HCT116 (cell line): ENCODE measurements at regions not wholly inside any gene's neighbourhood (a gene's known extent, or its start where the extent isn't known, plus 50 kb on each side); places are given as distances from the start of the nearest gene placed in this dataset.

ENCODE experiments used
- ATAC-seq: fragments of 200-7000 bp; cut with Tn5 transposase; 2 replicates; pipeline ENCODE4 v1.9.1; 2020; ENCODE audit warnings: mild to moderate bottlenecking, moderate library complexity
- BruUV-seq: library from RNA; stranded (reverse); fragments of 400-500 nt; replicated peaks from 2 replicates; lab custom pipeline; 2021; lab: Mats Ljungman, UMichigan
- CTCF ChIA-PET: fragments of 300-600 bp; sonication (Branson Sonifier 250); formaldehyde crosslinking; loops from one replicate; lab custom pipeline; 2021; ENCODE audit warnings: antibody characterized with exemption; lab: Charles Lee
- POLR2A ChIA-PET: fragments of 300-600, 350-600 bp; sonication (Branson Sonifier 250); formaldehyde crosslinking; loops from one replicate; lab custom pipeline; 2021; ENCODE audit warnings: antibody characterized with exemption; lab: Charles Lee
- RAD21 ChIA-PET, 2 experiments: fragments of 300-600 bp; sonication (Branson Sonifier 250); formaldehyde crosslinking; loops; one replicate each; lab custom pipeline; 2023; ENCODE audit warnings: low total read pairs in 2 of 2; ENCODE audit not compliant: uncharacterized antibody in 2 of 2, unreplicated experiment in 2 of 2, low non-redundant PET in 1 of 2; lab: Charles Lee
- DNase-seq: peaks from one replicate; pipeline ENCODE4 v3.0.0-alpha.2; 2010; ENCODE audit warnings: low read depth, low spot score
- H2AFZ ChIP-seq: fragments of 200-600 bp; shearing (Covaris generic), sonication (generic); 2 replicates; pipeline ENCODE4 v1.6.1; 2017; ENCODE audit warnings: low read depth, mixed run types, mixed read lengths, antibody characterized with exemption, low read length; ENCODE audit not compliant: poor library complexity, severe bottlenecking
- H3K27ac ChIP-seq: 2 replicates; pipeline ENCODE4 v1.5.1; 2012; ENCODE audit warnings: low read depth, low read length
- H3K27me3 ChIP-seq: fragments of 200-600 bp; sonication (generic); 2 replicates; pipeline ENCODE4 v1.6.1; 2016; ENCODE audit warnings: mixed run types, low read length, mixed read lengths; ENCODE audit not compliant: insufficient read depth
- H3K36me3 ChIP-seq, 2 experiments: fragments of 200-500 bp in 1 of 2; fragments of 200-600 bp in 1 of 2; sonication (Bioruptor generic) in 1 of 2; sonication (generic) in 1 of 2; 2 replicates each; pipeline versions ENCODE4 v1.5.1 to v1.6.1; 2014 to 2016; ENCODE audit warnings: low read length in 2 of 2, inconsistent platforms in 1 of 2, mixed read lengths in 1 of 2, mixed run types in 1 of 2; ENCODE audit not compliant: insufficient read depth in 2 of 2, control insufficient read depth in 1 of 2
- H3K4me1 ChIP-seq, 2 experiments: fragments of 200-600 bp in 1 of 2; sonication (generic) in 1 of 2; 2 replicates each; pipeline versions ENCODE4 v1.5.1 to v1.6.1; 2012 to 2017; ENCODE audit warnings: low read length in 2 of 2, inconsistent platforms in 1 of 2, mild to moderate bottlenecking in 1 of 2, mixed read lengths in 1 of 2, mixed run types in 1 of 2, moderate library complexity in 1 of 2; ENCODE audit not compliant: insufficient read depth in 2 of 2, control insufficient read depth in 1 of 2
- H3K4me2 ChIP-seq: fragments of 200-600 bp; sonication (generic); 2 replicates; pipeline ENCODE4 v1.6.1; 2017; ENCODE audit warnings: mixed run types, low read length, mixed read lengths
- H3K4me3 ChIP-seq, 2 experiments: fragments of 200-600 bp in 1 of 2; sonication (generic) in 1 of 2; replicated peaks in 1 of 2; 2 replicates each; pipeline ENCODE4 v1.5.1; 2011 to 2016; ENCODE audit warnings: low read length in 2 of 2, control low read depth in 1 of 2, low read depth in 1 of 2, mild to moderate bottlenecking in 1 of 2, mixed read lengths in 1 of 2, mixed run types in 1 of 2
- H3K79me2 ChIP-seq: fragments of 200-600 bp; sonication (generic); 2 replicates; pipeline ENCODE4 v1.6.1; 2017; ENCODE audit warnings: mild to moderate bottlenecking, mixed run types, low read length, moderate library complexity, mixed read lengths; ENCODE audit not compliant: insufficient read depth
- H3K9ac ChIP-seq: fragments of 200-600 bp; sonication (generic); 2 replicates; pipeline ENCODE4 v1.6.1; 2016; ENCODE audit warnings: low read length, mixed read lengths
- H3K9me2 ChIP-seq: fragments of 200-600 bp; sonication (generic), shearing (Covaris generic); 2 replicates; pipeline ENCODE4 v1.6.1; 2017; ENCODE audit warnings: mixed run types, mild to moderate bottlenecking, moderate library complexity; ENCODE audit not compliant: insufficient read depth
- H3K9me3 ChIP-seq, 2 experiments: fragments of 200-500 bp in 1 of 2; fragments of 200-600 bp in 1 of 2; sonication (Bioruptor generic) in 1 of 2; sonication (generic) in 1 of 2; 2 replicates each; pipeline ENCODE4 v1.6.1; 2014 to 2017; ENCODE audit warnings: low read length in 2 of 2, mixed read lengths in 2 of 2, inconsistent platforms in 1 of 2, low read depth in 1 of 2, mild to moderate bottlenecking in 1 of 2, mixed run types in 1 of 2, moderate library complexity in 1 of 2; ENCODE audit not compliant: control insufficient read depth in 1 of 2, insufficient read depth in 1 of 2
- H4K20me1 ChIP-seq: fragments of 200-600 bp; sonication (generic), shearing (Covaris generic); 2 replicates; pipeline ENCODE4 v1.6.1; 2017; ENCODE audit warnings: mixed run types, mild to moderate bottlenecking, moderate library complexity; ENCODE audit not compliant: insufficient read depth
- CBX3 ChIP-seq: IDR thresholded peaks from 2 replicates; pipeline ENCODE4 v1.6.1; 2012; ENCODE audit warnings: low read depth
- CEBPB ChIP-seq: IDR thresholded peaks from 2 replicates; pipeline ENCODE4 v1.6.1; 2012; ENCODE audit warnings: low read depth
- CTCF ChIP-seq, 3 experiments: fragments of 200-600 bp in 1 of 3; sonication (generic) in 1 of 3; IDR thresholded peaks in 2 of 3; conservative IDR thresholded peaks in 1 of 3; 2 replicates each; pipeline ENCODE4 v1.5.1; 2012 to 2017; ENCODE audit warnings: low read depth in 2 of 3, low read length in 2 of 3, antibody characterized with exemption in 1 of 3, borderline replicate concordance in 1 of 3, control low read depth in 1 of 3, mild to moderate bottlenecking in 1 of 3, mixed read lengths in 1 of 3, mixed run types in 1 of 3, moderate library complexity in 1 of 3; ENCODE audit not compliant: insufficient read depth in 1 of 3
- EGR1 ChIP-seq: IDR thresholded peaks from 2 replicates; pipeline ENCODE4 v1.6.1; 2012; ENCODE audit warnings: low read depth
- EZH2phosphoT487 ChIP-seq: fragments of 200-600 bp; IDR thresholded peaks from 2 replicates; pipeline ENCODE4 v1.6.1; 2018; ENCODE audit warnings: antibody characterized with exemption, borderline replicate concordance
- FOSL1 ChIP-seq: IDR thresholded peaks from 2 replicates; pipeline ENCODE4 v1.6.1; 2012; ENCODE audit warnings: low read depth
- JUND ChIP-seq: IDR thresholded peaks from 2 replicates; pipeline ENCODE4 v1.6.1; 2012
- MAX ChIP-seq: IDR thresholded peaks from 2 replicates; pipeline ENCODE4 v1.6.1; 2012
- POLR2A ChIP-seq: IDR thresholded peaks from 2 replicates; pipeline ENCODE4 v1.7.0; 2011; ENCODE audit warnings: borderline replicate concordance; ENCODE audit not compliant: insufficient read depth, insufficient read length; ENCODE audit errors: extremely low read depth
- POLR2AphosphoS5 ChIP-seq: IDR thresholded peaks from 2 replicates; pipeline ENCODE4 v1.6.1; 2011; ENCODE audit warnings: mild to moderate bottlenecking, low read depth, low read length, moderate library complexity
- RAD21 ChIP-seq: IDR thresholded peaks from 2 replicates; pipeline ENCODE4 v1.6.1; 2012; ENCODE audit warnings: low read depth, mild to moderate bottlenecking
- SIN3A ChIP-seq: IDR thresholded peaks from 2 replicates; pipeline ENCODE4 v1.6.1; 2012; ENCODE audit warnings: low read depth
- SRF ChIP-seq: IDR thresholded peaks from 2 replicates; pipeline ENCODE4 v1.6.1; 2012; ENCODE audit warnings: low read depth
- TCF7L2 ChIP-seq: IDR thresholded peaks from 2 replicates; pipeline ENCODE4 v1.7.0; 2011; ENCODE audit warnings: borderline replicate concordance, inconsistent platforms; ENCODE audit not compliant: insufficient read depth, insufficient read length; ENCODE audit errors: extremely low read depth
- YY1 ChIP-seq: IDR thresholded peaks from 2 replicates; pipeline ENCODE4 v1.6.1; 2011; ENCODE audit warnings: low read length, low read depth, moderate library complexity, mild to moderate bottlenecking; ENCODE audit not compliant: insufficient replicate concordance; ENCODE audit errors: extremely low read depth
- ZFX ChIP-seq: fragments of 450-650 bp; IDR thresholded peaks from 2 replicates; pipeline ENCODE4 v1.6.1; 2017
- ZNF274 ChIP-seq: fragments of 200-500 bp; sonication (Bioruptor generic); IDR thresholded peaks from 2 replicates; pipeline ENCODE4 v1.6.1; 2014; ENCODE audit warnings: mild to moderate bottlenecking, low read depth, low read length, inconsistent platforms
- intact Hi-C: fragments of 100-400 bp; cut with micrococcal nuclease; formaldehyde crosslinking; loops from 2 replicates; pipeline ENCODE4 v1.10.0; 2022
- TF ChIP-seq, protein P1 (sequence below): IDR thresholded peaks from 2 replicates; pipeline ENCODE4 v1.6.1; 2012; ENCODE audit warnings: low read depth
- TF ChIP-seq, protein P2 (sequence below): IDR thresholded peaks from 2 replicates; pipeline ENCODE4 v1.6.1; 2011; ENCODE audit warnings: mild to moderate bottlenecking, low read length, moderate library complexity; ENCODE audit not compliant: insufficient replicate concordance; ENCODE audit errors: extremely low read depth

- H3K27me3 ChIP-seq: no peaks in the 10 kb centered on the region
- ChIA-PET RAD21 (no interaction called here), POLR2A (no interaction called here), CTCF (no interaction called here)
- no peak overlapping the region for H2AFZ ChIP-seq
- DNase-seq (no peak), ATAC-seq (no peak)
- no peaks in the 10 kb centered on the region for H3K36me3 ChIP-seq
- no TSS peak for BruUV-seq
- no peak overlapping the region for H3K9ac ChIP-seq
- no peaks in the 10 kb centered on the region for H3K9me2 ChIP-seq
- H3K4me1 ChIP-seq: peaks cover 13 to 18% of the 10 kb centered on the region in 2 experiments
- no peaks in the 10 kb centered on the region for H3K9me3 ChIP-seq
- H3K79me2 ChIP-seq: no peaks in the 10 kb centered on the region
- H3K27ac ChIP-seq: no peak overlapping the region
- H3K4me3 ChIP-seq: no peak overlapping the region
- no peak for TF ChIP-seq SRF
- no peak for TF ChIP-seq MAX
- TF ChIP-seq, protein P1, sequence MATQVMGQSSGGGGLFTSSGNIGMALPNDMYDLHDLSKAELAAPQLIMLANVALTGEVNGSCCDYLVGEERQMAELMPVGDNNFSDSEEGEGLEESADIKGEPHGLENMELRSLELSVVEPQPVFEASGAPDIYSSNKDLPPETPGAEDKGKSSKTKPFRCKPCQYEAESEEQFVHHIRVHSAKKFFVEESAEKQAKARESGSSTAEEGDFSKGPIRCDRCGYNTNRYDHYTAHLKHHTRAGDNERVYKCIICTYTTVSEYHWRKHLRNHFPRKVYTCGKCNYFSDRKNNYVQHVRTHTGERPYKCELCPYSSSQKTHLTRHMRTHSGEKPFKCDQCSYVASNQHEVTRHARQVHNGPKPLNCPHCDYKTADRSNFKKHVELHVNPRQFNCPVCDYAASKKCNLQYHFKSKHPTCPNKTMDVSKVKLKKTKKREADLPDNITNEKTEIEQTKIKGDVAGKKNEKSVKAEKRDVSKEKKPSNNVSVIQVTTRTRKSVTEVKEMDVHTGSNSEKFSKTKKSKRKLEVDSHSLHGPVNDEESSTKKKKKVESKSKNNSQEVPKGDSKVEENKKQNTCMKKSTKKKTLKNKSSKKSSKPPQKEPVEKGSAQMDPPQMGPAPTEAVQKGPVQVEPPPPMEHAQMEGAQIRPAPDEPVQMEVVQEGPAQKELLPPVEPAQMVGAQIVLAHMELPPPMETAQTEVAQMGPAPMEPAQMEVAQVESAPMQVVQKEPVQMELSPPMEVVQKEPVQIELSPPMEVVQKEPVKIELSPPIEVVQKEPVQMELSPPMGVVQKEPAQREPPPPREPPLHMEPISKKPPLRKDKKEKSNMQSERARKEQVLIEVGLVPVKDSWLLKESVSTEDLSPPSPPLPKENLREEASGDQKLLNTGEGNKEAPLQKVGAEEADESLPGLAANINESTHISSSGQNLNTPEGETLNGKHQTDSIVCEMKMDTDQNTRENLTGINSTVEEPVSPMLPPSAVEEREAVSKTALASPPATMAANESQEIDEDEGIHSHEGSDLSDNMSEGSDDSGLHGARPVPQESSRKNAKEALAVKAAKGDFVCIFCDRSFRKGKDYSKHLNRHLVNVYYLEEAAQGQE: no peak
- no peak for TF ChIP-seq YY1
- no peak for TF ChIP-seq FOSL1
- no peak for TF ChIP-seq CBX3
- no peak for TF ChIP-seq ZNF274
- no peak for TF ChIP-seq RAD21
- TF ChIP-seq CEBPB: no peak
- TF ChIP-seq, protein P2, sequence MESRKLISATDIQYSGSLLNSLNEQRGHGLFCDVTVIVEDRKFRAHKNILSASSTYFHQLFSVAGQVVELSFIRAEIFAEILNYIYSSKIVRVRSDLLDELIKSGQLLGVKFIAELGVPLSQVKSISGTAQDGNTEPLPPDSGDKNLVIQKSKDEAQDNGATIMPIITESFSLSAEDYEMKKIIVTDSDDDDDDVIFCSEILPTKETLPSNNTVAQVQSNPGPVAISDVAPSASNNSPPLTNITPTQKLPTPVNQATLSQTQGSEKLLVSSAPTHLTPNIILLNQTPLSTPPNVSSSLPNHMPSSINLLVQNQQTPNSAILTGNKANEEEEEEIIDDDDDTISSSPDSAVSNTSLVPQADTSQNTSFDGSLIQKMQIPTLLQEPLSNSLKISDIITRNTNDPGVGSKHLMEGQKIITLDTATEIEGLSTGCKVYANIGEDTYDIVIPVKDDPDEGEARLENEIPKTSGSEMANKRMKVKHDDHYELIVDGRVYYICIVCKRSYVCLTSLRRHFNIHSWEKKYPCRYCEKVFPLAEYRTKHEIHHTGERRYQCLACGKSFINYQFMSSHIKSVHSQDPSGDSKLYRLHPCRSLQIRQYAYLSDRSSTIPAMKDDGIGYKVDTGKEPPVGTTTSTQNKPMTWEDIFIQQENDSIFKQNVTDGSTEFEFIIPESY: no peak
- TF ChIP-seq ZFX: no peak
- no peak for TF ChIP-seq EZH2phosphoT487
- no peak for TF ChIP-seq CTCF (IDR thresholded peaks at IDR 0.05 in 2 of 3, conservative IDR thresholded peaks at IDR 0.05 in 1 of 3; ENCODE audit: borderline replicate concordance in 1 of 3, insufficient read depth in 1 of 3, low read depth in 2 of 3, low read length in 2 of 3)
- TF ChIP-seq POLR2AphosphoS5: no peak
- TF ChIP-seq SIN3A: no peak
- TF ChIP-seq JUND: no peak
- no peak for TF ChIP-seq EGR1
- TF ChIP-seq TCF7L2: no peak
- TF ChIP-seq POLR2A: no peak
- H4K20me1 ChIP-seq: no peaks in the 10 kb centered on the region
- intact Hi-C loops: no loop called here
- no peak overlapping the region for H3K4me2 ChIP-seq
Observed at GRCh38 chr10:33034931-33035330, 76.9 kb upstream of the ITGB1 start.
